GM21737 (cell line): ENCODE measurements at regions not wholly inside any gene's neighbourhood (a gene's known extent, or its start where the extent isn't known, plus 50 kb on each side); places are given as distances from the start of the nearest gene placed in this dataset.
"Not testable (repeated sequence)": the region's sequence is repeated elsewhere in the genome, so short reads cannot be mapped to it uniquely, and the experiment has no call there.

ENCODE experiments used
- ATAC-seq: cut with Tn5 transposase; IDR thresholded peaks from one replicate; pipeline ENCODE4 v1.9.1; 2021; ENCODE audit warnings: mild to moderate bottlenecking, moderate library complexity; ENCODE audit not compliant: unreplicated experiment

- ATAC-seq = not testable (repeated sequence)
Observed at GRCh38 chr14:34381304-34381703, 80.7 kb downstream of the SPTSSA start.

GRCh38 chr14:34380471-34380845, 81.6 kb downstream of the SPTSSA start:
- ATAC-seq = no peak

- ATAC-seq = no peak
Observed at GRCh38 chr14:34379816-34380470, 82.1 kb downstream of the SPTSSA start.

GRCh38 chr14:34376649-34377267, 85.3 kb downstream of the SPTSSA start:
- ATAC-seq = no peak

GRCh38 chr14:34374998-34375740, 86.9 kb downstream of the SPTSSA start:
- no peak for ATAC-seq

- no peak for ATAC-seq
Observed at GRCh38 chr14:34373191-34373590, 88.8 kb downstream of the SPTSSA start.

GRCh38 chr14:34372786-34373185, 89.3 kb downstream of the SPTSSA start:
- ATAC-seq = no peak

- no peak for ATAC-seq
Observed at GRCh38 chr14:34369648-34370030, 92.4 kb downstream of the SPTSSA start.

GRCh38 chr14:34368971-34369647, 92.9 kb downstream of the SPTSSA start:
- no peak for ATAC-seq

- no peak for ATAC-seq
Observed at GRCh38 chr14:34368115-34368970, 93.7 kb downstream of the SPTSSA start.

GRCh38 chr14:34365309-34365915, 96.6 kb downstream of the SPTSSA start:
- ATAC-seq = no peak

GRCh38 chr14:34364201-34364600, 97.8 kb downstream of the SPTSSA start:
- no peak for ATAC-seq

- ATAC-seq = no peak
Observed at GRCh38 chr14:34363733-34364134, 98.3 kb downstream of the SPTSSA start.

- ATAC-seq = no peak
Observed at GRCh38 chr14:34362641-34363251, 99.3 kb downstream of the SPTSSA start.

GRCh38 chr14:34361504-34362011, 100.5 kb downstream of the SPTSSA start:
- no peak for ATAC-seq

- no peak for ATAC-seq
Observed at GRCh38 chr14:34359420-34360117, 102.5 kb downstream of the SPTSSA start.

GRCh38 chr14:34356264-34356654, 105.8 kb downstream of the SPTSSA start:
- ATAC-seq = no peak

- no peak for ATAC-seq
Observed at GRCh38 chr14:34355584-34356263, 106.3 kb downstream of the SPTSSA start.
